ENCODE measurements at regions not wholly inside any gene's neighbourhood (a gene's known extent, or its start where the extent isn't known, plus 50 kb on each side); places are given as distances from the start of the nearest gene placed in this dataset.

DNA sequence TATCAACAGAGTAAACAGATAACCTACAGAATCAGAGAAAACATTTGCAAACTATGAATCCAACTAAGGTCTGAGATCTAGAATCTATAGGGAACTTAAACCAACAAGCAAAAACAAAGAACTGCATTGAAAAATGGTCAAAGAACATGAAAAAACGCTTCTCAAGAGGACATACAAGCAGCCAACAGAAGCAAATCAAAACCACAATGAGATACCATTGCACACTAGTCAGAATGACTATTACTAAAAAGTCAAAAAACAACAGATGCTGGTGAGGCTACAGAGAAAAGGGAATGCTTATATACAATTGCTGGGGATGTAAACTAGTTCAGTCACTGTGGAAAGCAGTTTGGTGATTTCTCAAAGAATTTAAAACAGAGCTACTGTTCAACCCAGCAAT is 255.7 kb downstream of the TMEM47 start:
- Histone ChIP-seq H3K4me1 (ENCODE audit: control insufficient read depth, extremely low read depth, insufficient read depth, low read length) (no peaks in the 10 kb centered on the region), H3K9me1 (replicated peaks; ENCODE audit: control insufficient read depth, extremely low read depth, insufficient read depth, low read length) (no peaks in the 10 kb centered on the region), H3K36me3 (ENCODE audit: control insufficient read depth in 2 of 2, extremely low read depth in 1 of 2, insufficient read depth in 2 of 2, low read length in 2 of 2) (no peaks in the 10 kb centered on the region), H3K4me2 (ENCODE audit: insufficient read depth, low read length) (no peak overlapping the region), H2AFZ (ENCODE audit: low read depth, low read length) (no peak overlapping the region), H3K27me3 (ENCODE audit: control insufficient read depth in 2 of 2, insufficient read depth in 2 of 2, low read length in 2 of 2) (no peaks in the 10 kb centered on the region), H3K79me2 (ENCODE audit: control insufficient read depth, insufficient read depth, low read length) (no peaks in the 10 kb centered on the region), H3K9me3 (replicated peaks; ENCODE audit: control insufficient read depth, insufficient read depth, low read length) (no peaks in the 10 kb centered on the region), H3K27ac (ENCODE audit: insufficient read depth, low read depth, low read length) (no peak overlapping the region), H3K4me3 (replicated peaks in 1 of 3; ENCODE audit: insufficient read depth in 1 of 3, low read depth in 1 of 3, low read length in 3 of 3) (no peak overlapping the region), H3K9ac (replicated peaks; ENCODE audit: extremely low read depth, insufficient read depth, low read length) (no peak overlapping the region), H4K20me1 (replicated peaks; ENCODE audit: control insufficient read depth, extremely low read depth, insufficient read depth, low read length) (no peaks in the 10 kb centered on the region)
- POLR2A ChIA-PET: no interaction called here
- CTCF ChIA-PET: interaction anchor here (1.6 kb wide), 1 partner anchor 52 kb away, joined by 3 read pairs; no protein-coding TSS in a partner anchor
- intact Hi-C loops (cut with micrococcal nuclease): no loop called here
- FAIRE-seq (no peak), DNase-seq (ENCODE audit: low read depth, low spot score) (no peak)
- TF ChIP-seq EZH2 (IDR thresholded peaks at IDR 0.05; ENCODE audit: borderline replicate concordance, low read depth, low read length, severe bottlenecking) (no peak), MYC (IDR thresholded peaks at IDR 0.05; ENCODE audit: low read depth, low read length) (no peak), POLR2AphosphoS5 (IDR thresholded peaks at IDR 0.05; ENCODE audit: insufficient read depth, low read depth, low read length) (no peak), JUN (IDR thresholded peaks at IDR 0.05; ENCODE audit: borderline replicate concordance, insufficient read depth, insufficient read length, low read depth) (no peak), FOS (IDR thresholded peaks at IDR 0.05; ENCODE audit: borderline replicate concordance, insufficient read depth, low read length) (no peak)
- dilution Hi-C loops (cut with MboI; ENCODE audit: extremely low pct_ligation_motif_present, low sequenced_read_pairs): no loop called here
- BruUV-seq (replicated peaks): no TSS peak

DNA sequence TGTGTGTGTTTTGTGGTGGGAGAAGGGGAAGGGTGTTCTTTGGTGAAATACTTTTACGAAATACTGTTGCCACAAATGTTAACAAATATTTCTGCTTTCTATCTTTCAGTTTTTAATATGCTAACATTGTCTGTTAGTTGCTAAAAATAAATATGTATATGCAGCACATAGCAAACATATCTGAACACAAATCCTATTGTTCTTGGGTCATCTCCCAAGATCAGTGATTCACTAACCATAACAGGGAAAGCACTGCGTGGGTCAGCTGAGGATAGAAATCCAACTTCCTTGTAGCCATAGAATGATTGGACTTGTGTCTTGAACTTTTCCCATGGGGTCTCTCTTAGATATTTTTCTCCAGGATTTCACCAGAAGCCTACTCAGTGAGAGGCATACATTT is 250.3 kb upstream of the FAM47A start:
- H3K4me3 ChIP-seq (replicated peaks in 1 of 3; ENCODE audit: insufficient read depth in 1 of 3, low read depth in 1 of 3, low read length in 3 of 3): no peak overlapping the region
- TF ChIP-seq POLR2AphosphoS5 (IDR thresholded peaks at IDR 0.05; ENCODE audit: insufficient read depth, low read depth, low read length): no peak
- TF ChIP-seq JUN (IDR thresholded peaks at IDR 0.05; ENCODE audit: borderline replicate concordance, insufficient read depth, insufficient read length, low read depth): peak; percentile 16
- peak; percentile 36 for TF ChIP-seq FOS (IDR thresholded peaks at IDR 0.05; ENCODE audit: borderline replicate concordance, insufficient read depth, low read length)
- TF ChIP-seq POLR2A (IDR thresholded peaks at IDR 0.05; ENCODE audit: low read depth, low read length): no peak
- TF ChIP-seq EZH2 (IDR thresholded peaks at IDR 0.05; ENCODE audit: borderline replicate concordance, low read depth, low read length, severe bottlenecking): no peak
- TF ChIP-seq GATA2 (IDR thresholded peaks at IDR 0.05; ENCODE audit: insufficient read depth, insufficient read length, low read depth, low read length): peak; percentile 55
- H3K27ac ChIP-seq (ENCODE audit: insufficient read depth, low read depth, low read length): peak overlapping the region; percentile 24
- CTCF ChIA-PET: no interaction called here
- no peak overlapping the region for H3K4me2 ChIP-seq (ENCODE audit: insufficient read depth, low read length)
- POLR2A ChIA-PET: no interaction called here
- BruUV-seq (replicated peaks): no TSS peak
- H4K20me1 ChIP-seq (replicated peaks; ENCODE audit: control insufficient read depth, extremely low read depth, insufficient read depth, low read length): no peaks in the 10 kb centered on the region
- peak; percentile 26 for FAIRE-seq
- no peaks in the 10 kb centered on the region for H3K36me3 ChIP-seq (ENCODE audit: control insufficient read depth in 2 of 2, extremely low read depth in 1 of 2, insufficient read depth in 2 of 2, low read length in 2 of 2)
- H3K9me1 ChIP-seq (replicated peaks; ENCODE audit: control insufficient read depth, extremely low read depth, insufficient read depth, low read length): no peaks in the 10 kb centered on the region
- dilution Hi-C loops (cut with MboI; ENCODE audit: extremely low pct_ligation_motif_present, low sequenced_read_pairs): no loop called here
- peak; percentile 72 for DNase-seq (ENCODE audit: low read depth, low spot score)
- no peaks in the 10 kb centered on the region for H3K9me3 ChIP-seq (replicated peaks; ENCODE audit: control insufficient read depth, insufficient read depth, low read length)
- no peak overlapping the region for H2AFZ ChIP-seq (ENCODE audit: low read depth, low read length)
- intact Hi-C loops (cut with micrococcal nuclease): no loop called here
- H3K79me2 ChIP-seq (ENCODE audit: control insufficient read depth, insufficient read depth, low read length): no peaks in the 10 kb centered on the region
- H3K9ac ChIP-seq (replicated peaks; ENCODE audit: extremely low read depth, insufficient read depth, low read length): no peak overlapping the region
- no peaks in the 10 kb centered on the region for H3K27me3 ChIP-seq (ENCODE audit: control insufficient read depth in 2 of 2, insufficient read depth in 2 of 2, low read length in 2 of 2)
- no peaks in the 10 kb centered on the region for H3K4me1 ChIP-seq (ENCODE audit: control insufficient read depth, extremely low read depth, insufficient read depth, low read length)

All from endothelial cell of umbilical vein (primary cell).